ENCODE measurements at regions not wholly inside any gene's neighbourhood (a gene's known extent, or its start where the extent isn't known, plus 50 kb on each side); places are given as distances from the start of the nearest gene placed in this dataset.

DNA sequence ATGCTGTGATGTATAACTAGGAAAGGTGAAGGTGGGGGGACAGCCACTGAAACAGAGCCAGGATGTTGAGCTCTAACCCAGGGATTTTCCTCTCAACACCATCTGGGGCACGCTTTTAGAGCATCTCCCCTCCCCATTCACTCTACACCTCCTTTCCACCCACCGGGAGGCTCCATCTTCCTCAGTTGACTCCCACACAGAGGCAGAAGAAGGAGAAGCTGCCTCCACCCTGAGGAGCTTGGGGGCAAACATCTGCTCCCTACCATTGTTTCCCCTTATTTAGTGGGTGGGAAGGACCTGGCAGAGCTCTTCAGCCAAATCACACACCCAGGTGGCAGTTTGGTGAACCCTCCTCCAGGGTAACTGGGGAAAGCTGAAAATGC lies 50.0 kb upstream of the ADA2 start:
- no peak for DNase-seq (ENCODE audit: low read depth in 2 of 3, low spot score in 2 of 3)
